Activated CD4-positive, alpha-beta T cell treated with anti-CD3 and anti-CD28 coated beads for 48 hours (primary cell): ENCODE measurements at regions not wholly inside any gene's neighbourhood (a gene's known extent, or its start where the extent isn't known, plus 50 kb on each side); places are given as distances from the start of the nearest gene placed in this dataset.

Source experiments
- DNase-seq: peaks from one replicate; pipeline ENCODE4 v3.0.0-alpha.2; 2020

DNA sequence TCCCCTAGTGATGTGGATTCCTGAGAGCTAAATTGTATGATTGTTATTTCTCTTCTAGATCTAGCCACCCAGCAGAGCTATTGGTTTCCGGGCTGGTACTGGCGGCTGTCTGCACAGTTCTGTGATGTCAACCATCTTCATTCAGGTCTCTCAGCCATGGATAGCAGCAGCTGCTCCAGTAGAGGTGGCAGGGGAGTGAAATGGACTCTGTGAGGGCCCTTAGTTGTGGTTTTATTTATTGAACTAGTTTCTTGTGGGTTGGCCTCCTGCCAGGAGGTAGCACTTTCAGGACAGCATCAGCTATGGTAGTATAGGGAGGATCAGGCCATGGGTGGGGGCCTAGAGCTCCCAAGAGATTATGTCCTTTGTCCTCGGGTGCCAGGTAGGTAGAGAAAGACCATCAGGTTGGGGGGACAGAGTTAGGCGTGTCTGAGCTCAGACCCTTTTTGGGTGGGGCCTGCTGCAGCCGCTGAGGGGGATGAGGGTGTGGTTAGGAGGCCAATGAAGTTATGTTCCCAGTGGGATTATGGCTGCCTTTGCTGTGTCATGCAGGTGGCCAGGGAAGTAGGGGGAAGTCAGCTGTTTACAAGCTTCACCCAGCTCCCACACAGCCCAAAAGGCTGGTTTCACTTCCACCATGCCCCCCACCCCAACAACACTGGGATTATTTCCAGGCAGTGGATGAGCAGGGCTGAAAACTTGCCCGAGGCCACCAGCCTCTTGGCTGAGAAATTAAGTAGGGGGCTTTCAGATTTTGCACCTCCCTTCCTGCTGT is 55.1 kb upstream of the RGS4 start:
- no peak for DNase-seq

DNA sequence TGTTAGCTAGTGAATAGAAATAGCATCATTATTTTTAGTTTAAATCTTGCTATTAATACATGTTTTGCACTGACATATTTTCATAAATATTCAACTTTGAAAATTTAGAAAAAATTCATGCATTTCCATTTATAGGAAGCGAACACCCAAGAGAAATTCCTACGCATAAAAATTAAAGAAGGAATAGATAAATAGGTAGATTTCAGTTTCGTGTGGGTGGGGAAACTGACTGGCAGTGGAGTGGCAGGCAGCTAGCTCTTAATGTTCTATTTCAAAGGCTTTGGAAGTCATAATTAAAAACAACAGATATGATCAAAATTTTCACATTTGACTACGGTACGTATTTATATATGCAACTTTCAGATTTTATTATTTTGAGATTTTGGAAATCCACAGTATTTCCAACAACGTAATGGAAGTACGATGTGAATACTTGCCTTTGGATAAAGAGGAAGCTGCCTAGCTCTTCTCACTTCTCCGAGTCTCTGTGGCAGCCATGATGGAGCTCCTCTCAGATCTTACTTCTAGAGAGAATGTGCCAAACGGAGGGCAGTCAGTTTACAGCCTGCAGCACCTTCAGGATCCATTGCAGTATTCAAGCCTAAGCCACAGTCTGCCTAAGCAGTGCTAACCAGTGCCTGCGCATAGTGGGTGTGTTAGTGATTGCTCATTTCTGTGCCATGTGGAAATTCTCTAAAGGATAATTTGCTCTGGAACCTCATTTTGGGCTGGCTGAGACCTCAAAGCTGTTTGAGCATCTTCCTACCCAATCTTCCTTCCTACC is 62.9 kb upstream of the RGS4 start:
- no peak for DNase-seq

- no peak for DNase-seq
Observed at GRCh38 chr1:162997499-162998285, 71.5 kb upstream of the RGS4 start.

DNA sequence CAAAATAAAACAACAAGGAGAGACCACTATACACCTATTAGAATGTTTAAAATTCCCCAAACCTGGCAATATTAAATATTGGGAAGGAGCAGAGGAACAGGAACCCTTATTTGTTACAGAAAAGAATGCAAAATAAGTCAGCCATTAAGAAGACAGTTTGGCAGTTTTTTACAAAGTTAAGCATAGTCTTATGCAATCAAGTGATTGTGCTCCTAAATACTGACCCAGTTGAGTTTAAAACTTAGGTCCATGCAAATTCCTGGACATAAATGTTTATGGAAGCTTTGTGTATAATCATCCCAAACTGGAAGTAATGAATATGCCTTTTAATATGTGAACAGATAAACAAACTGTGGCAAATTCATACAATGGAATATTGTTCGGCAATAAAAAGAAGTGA is 72.9 kb upstream of the RGS4 start:
- DNase-seq = no peak

- no peak for DNase-seq
Observed at GRCh38 chr1:162994921-162995320, 74.2 kb upstream of the RGS4 start.

- DNase-seq = no peak
Observed at GRCh38 chr1:162993846-162994245, 75.3 kb upstream of the RGS4 start.

DNA sequence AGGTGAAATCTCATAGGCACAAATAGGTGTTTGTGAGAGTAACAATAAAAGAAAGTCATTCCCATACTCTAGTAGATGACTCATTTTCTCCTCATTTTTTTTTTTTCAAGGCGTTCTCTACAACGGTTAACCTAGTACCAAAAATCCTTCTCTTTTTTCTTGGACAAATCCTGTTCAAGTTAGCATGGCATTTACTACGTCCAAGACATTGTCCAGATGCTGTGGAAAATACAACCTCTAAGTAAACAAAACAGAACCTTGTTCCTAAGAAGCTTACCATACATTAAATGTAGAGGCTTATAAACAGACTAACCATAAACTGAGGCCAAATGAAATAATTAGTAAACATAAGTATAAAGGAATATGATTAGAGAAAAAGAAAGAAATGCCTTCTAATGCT is 76.2 kb upstream of the RGS4 start:
- DNase-seq = no peak

DNA sequence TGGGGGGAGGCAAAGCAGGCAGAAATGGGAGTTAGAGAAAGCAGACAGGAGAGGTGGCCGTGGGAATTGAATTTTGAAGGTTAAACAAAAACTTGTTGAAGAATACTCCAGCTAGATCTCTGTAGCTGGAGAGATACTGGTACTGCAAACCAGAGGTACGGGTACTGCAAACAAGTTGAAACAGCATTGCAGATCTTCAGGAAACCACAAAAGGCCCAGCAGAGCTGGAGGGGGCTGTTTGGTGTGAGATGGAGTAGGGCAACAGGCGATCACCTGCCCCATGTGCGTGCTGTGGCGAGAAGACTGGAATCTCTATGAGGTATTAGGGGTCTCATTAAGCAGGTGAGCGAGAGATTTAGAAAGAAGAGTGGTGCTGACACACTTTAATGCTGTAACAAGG is 77.7 kb upstream of the RGS4 start:
- no peak for DNase-seq

- DNase-seq = no peak
Observed at GRCh38 chr1:162990665-162991064, 78.5 kb upstream of the RGS4 start.

- no peak for DNase-seq
Observed at GRCh38 chr1:162988869-162989268, 80.3 kb upstream of the RGS4 start.

- no peak for DNase-seq
Observed at GRCh38 chr1:162987866-162988265, 81.3 kb upstream of the RGS4 start.

DNA sequence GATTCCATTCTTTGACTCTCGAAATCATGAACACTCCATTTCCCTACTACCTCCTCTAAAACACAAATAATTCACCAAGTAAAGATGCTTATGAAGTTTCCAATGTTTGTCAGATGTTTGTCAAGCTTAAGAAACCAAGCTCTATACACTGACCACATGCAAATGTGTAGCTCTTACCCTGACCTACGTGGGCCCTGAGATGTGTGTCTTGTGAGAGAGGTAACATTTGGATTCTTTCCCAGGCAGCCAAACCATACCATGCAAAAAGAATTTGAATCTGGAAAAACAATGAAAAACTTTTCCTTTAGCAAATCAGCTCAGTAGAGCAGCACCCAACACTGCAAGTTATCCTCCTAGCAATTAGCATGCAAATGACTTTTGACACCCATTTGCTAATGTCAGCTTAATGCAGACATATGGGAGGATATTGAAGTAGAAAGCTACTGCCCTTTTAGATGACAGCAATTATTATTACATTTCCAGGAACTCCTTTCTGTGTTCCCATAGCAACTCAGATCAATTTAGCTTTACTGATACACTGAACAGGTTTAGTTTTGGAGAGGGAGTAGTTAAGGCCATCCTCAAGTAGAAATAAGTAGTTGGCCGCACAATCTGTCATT is 83.2 kb upstream of the RGS4 start:
- DNase-seq = no peak

DNA sequence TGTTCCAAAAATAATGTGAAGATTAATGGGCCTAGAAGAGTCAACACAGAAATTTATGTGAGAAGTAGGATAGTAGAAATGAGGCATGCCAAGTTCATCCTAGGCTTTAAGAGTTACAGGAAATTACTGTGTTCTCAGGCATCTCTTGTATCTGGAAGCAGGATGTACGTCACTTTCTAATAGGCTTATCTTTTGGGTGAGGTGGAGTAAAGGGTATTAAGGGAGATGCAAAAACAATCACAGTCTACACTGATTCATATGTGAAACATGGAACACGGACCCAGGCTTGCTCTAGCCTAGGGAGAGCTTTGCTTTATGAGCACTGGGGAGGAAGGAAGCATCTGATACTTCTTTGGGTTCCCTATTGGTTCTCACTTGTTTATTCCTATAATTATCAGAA is 84.5 kb upstream of the RGS4 start:
- no peak for DNase-seq

DNA sequence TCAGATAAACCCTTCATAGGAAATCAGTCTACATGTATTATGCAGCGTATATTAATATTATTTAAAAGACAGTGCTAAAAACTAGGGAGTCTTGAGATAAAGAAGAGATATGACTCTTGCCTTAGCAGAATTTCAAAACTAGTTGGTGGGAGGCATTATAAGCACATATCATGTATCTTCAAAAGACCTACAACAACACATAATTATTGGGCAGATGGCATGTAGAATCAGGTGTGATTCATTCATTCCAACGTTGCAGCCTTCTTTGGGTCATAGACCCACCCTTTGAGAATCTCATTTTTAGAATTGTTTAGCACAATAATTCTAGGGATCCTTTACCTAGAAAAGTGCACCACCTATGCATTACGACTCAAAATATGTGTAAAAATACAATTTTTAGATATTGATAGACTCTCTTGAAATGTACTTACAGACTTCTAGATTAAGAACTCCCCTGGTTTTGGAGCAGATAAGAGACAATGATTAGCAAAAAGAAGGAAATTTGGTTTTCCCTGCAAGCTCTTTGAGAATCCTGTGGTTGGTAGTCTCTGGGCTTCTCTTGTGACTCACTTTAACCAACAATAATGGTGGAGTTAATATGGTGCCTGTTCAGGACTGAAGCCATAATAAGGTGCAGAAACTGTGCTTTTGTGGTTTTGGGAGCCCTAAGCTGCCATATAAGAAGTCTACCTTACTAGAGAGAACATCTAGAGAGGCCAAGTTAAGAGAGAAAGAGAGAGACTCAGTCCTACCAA is 85.3 kb upstream of the RGS4 start:
- DNase-seq = no peak

- no peak for DNase-seq
Observed at GRCh38 chr1:162982364-162982763, 86.8 kb upstream of the RGS4 start.

- DNase-seq = no peak
Observed at GRCh38 chr1:162977944-162978568, 91.1 kb upstream of the RGS4 start.

- no peak for DNase-seq
Observed at GRCh38 chr1:162976628-162977027, 92.5 kb upstream of the RGS4 start.

GRCh38 chr1:162974810-162975209 is 94.4 kb upstream of the RGS4 start:
- no peak for DNase-seq

DNA sequence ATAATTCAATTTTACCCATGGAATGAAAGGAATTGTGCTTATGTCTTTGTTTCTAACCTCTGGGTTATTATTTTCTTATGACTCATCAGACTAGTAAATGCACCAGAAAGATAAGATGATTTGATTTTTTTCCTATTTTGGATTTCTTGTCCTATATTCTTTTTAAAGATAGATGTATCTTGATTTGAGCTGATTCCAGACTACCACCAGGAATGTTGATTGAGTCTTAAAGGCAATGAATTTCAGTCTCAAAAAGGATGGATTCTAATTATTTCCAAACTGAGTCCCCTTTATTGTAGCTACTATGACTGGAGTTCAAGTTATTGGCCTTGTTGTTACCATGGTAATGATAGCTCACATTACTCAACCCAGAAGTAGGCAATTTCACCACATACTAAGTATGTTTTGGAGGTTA is 95.8 kb upstream of the RGS4 start:
- DNase-seq = no peak

DNA sequence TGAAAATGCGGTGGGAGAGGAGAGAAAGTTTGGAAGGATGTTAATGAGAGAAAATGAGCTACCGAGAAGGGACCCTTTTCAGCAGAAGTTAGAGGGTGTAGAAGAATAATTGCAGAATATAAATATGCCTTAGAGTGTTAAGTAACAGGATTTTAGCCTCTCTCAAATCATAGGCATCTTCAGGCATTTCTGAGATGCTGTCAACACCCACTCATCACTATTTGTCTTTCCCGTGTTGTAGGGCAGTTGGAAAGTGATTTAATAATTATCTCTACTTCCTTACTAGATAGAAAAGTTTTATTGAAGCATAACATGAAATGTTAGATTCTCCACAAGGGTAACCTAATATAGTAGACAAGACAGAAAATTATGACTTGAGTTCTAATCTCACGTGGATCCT is 96.4 kb upstream of the RGS4 start:
- no peak for DNase-seq

DNA sequence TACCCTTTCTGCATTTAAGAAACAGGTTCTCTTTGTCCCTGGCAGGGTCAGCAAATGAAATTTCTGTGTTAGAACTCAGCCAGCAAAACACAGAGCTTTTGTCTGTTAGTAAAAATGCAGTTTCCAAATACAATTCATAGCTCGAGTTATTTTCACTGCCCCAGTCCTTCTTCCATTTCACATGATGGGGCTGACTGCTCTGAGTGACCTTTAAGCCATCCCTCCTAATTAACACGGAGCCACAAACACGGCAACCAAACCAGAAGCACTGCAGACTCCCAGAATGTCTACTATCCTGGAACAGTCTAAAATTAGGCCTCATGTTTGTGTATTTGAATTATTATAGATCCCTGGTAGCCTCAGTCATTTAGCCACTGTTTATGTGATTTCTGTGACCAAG is 99.1 kb upstream of the RGS4 start:
- no peak for DNase-seq

- DNase-seq = no peak
Observed at GRCh38 chr1:162966613-162967012, 102.5 kb upstream of the RGS4 start.
